HG02571 (cell line): ENCODE measurements at regions not wholly inside any gene's neighbourhood (a gene's known extent, or its start where the extent isn't known, plus 50 kb on each side); places are given as distances from the start of the nearest gene placed in this dataset.

ENCODE experiments used
- ATAC-seq: cut with Tn5 transposase; IDR thresholded peaks from one replicate; pipeline ENCODE4 v1.9.1; 2021; ENCODE audit warnings: mild to moderate bottlenecking, moderate library complexity; ENCODE audit not compliant: unreplicated experiment

GRCh38 chr3:75985432-75985831, 200.1 kb upstream of the ZNF717 start:
- ATAC-seq: no peak

- ATAC-seq: no peak
Measured at GRCh38 chr3:76010252-76010651, 224.9 kb upstream of the ZNF717 start.

- no peak for ATAC-seq
Measured at GRCh38 chr3:76011121-76011520, 225.8 kb upstream of the ZNF717 start.

- ATAC-seq: no peak
Measured at GRCh38 chr3:76015496-76015895, 230.1 kb upstream of the ZNF717 start.

- ATAC-seq: no peak
Measured at GRCh38 chr3:76016111-76016510, 230.8 kb upstream of the ZNF717 start.

- no peak for ATAC-seq
Measured at GRCh38 chr3:76016769-76017439, 231.6 kb upstream of the ZNF717 start.

GRCh38 chr3:76021376-76021775, 236.0 kb upstream of the ZNF717 start:
- ATAC-seq: no peak

GRCh38 chr3:76024640-76025039, 239.3 kb upstream of the ZNF717 start:
- ATAC-seq: no peak

- no peak for ATAC-seq
Measured at GRCh38 chr3:76025561-76025960, 240.2 kb upstream of the ZNF717 start.

- ATAC-seq: no peak
Measured at GRCh38 chr3:76026379-76026778, 241.0 kb upstream of the ZNF717 start.

- no peak for ATAC-seq
Measured at GRCh38 chr3:76028774-76029173, 243.4 kb upstream of the ZNF717 start.

- no peak for ATAC-seq
Measured at GRCh38 chr3:76034649-76035048, 249.3 kb upstream of the ZNF717 start.

- ATAC-seq: no peak
Measured at GRCh38 chr3:76035117-76035516, 249.8 kb upstream of the ZNF717 start.

GRCh38 chr3:76038949-76039348, 253.6 kb upstream of the ZNF717 start:
- no peak for ATAC-seq

GRCh38 chr3:76039431-76039830, 254.1 kb upstream of the ZNF717 start:
- ATAC-seq: no peak

GRCh38 chr3:76040946-76041345, 255.6 kb upstream of the ZNF717 start:
- no peak for ATAC-seq

GRCh38 chr3:76043746-76044145, 258.4 kb upstream of the ZNF717 start:
- ATAC-seq: no peak

- no peak for ATAC-seq
Measured at GRCh38 chr3:76044601-76045600, 259.6 kb upstream of the ZNF717 start.

GRCh38 chr3:76047368-76047767, 262.0 kb upstream of the ZNF717 start:
- ATAC-seq: no peak

- ATAC-seq: no peak
Measured at GRCh38 chr3:76049776-76050175, 264.4 kb upstream of the ZNF717 start.

GRCh38 chr3:76051145-76051544, 265.8 kb upstream of the ZNF717 start:
- no peak for ATAC-seq

GRCh38 chr3:76054404-76054803, 269.1 kb upstream of the ZNF717 start:
- ATAC-seq: no peak
